Lower leg skin (tissue), 4 donors: ENCODE measurements at regions not wholly inside any gene's neighbourhood (a gene's known extent, or its start where the extent isn't known, plus 50 kb on each side); places are given as distances from the start of the nearest gene placed in this dataset.

Experiments
- DNase-seq, 2 donors: peaks; one replicate each; pipeline ENCODE4 v3.0.0-alpha.2; 2019; ENCODE audit warnings: low spot score in 2 of 2
- H3K4me3 ChIP-seq: fragments of 200-600 bp; sonication (generic); 2 replicates; pipeline ENCODE4 v1.5.1; 2017; ENCODE audit warnings: mild to moderate bottlenecking, low read depth; ENCODE audit not compliant: poor library complexity, severe bottlenecking
- POLR2A ChIP-seq, 2 donors: fragments of 450-650 bp; IDR thresholded peaks; one replicate each; pipeline ENCODE4 v1.6.1; 2016 to 2017; ENCODE audit warnings: antibody characterized with exemption in 2 of 2, mild to moderate bottlenecking in 1 of 2, moderate library complexity in 1 of 2
- WGBS, 2 donors: methylation state at CpG; one replicate each; pipeline ENCODE4 v1.1.5; 2018; 5-methylcytosine and 5-hydroxymethylcytosine counted together
- intact Hi-C: fragments of 100-400 bp; cut with DNase I; formaldehyde crosslinking; loops from one replicate; pipeline ENCODE4 v1.15.0; 2023; ENCODE audit warnings: low total_unique reads
- TF ChIP-seq, protein P1 (sequence below), 3 donors: fragments of 450-650 bp; IDR thresholded peaks; one replicate each; pipeline ENCODE4 v1.5.1; 2016; ENCODE audit warnings: antibody characterized with exemption in 3 of 3, mild to moderate bottlenecking in 3 of 3, moderate library complexity in 2 of 3

DNA sequence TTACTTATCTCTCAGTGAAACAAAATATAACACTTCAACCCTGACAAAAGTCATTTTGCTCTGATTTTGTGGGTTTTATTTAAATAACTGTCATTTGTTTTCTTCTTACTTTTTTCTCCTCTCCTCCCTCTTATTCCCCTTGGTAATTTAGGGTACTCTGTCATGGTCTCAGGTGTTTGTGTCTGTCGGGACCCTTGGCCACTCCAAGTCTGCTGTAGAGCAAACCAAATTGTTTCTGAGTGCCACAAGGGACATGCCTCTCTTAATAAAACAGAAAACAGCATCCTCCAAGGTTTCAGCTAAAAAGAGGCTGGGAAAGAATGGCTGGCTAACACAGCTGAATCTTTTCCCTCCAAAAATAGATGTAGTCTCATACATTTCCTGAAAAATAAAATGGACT lies 573.1 kb upstream of the KLF12 start:
- no peak for DNase-seq
- 65 to 75% methylated on average over 1 of the region's 1 CpG for WGBS, 2 donors

DNA sequence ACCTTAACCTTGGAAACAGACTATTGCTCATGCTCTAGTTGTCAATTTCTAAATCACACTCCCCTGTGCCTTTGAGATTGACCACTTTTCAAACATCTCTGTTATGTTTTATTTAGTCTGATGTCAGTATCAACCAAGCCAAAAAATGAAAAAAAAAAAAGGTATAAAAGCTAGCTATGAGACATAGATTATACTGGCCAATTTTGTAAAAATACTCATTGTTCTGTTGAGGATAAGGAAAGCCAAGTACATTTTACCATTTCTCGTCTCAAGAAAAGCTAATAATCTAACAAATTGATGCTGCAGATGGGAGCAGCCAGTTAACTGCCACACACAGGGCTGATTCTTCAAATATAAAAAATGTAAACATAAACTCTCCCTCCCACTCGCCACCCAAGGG lies 572.6 kb upstream of the KLF12 start:
- TF ChIP-seq POLR2A (IDR thresholded peaks at IDR 0.05) = no peak
- TF ChIP-seq, protein P1, sequence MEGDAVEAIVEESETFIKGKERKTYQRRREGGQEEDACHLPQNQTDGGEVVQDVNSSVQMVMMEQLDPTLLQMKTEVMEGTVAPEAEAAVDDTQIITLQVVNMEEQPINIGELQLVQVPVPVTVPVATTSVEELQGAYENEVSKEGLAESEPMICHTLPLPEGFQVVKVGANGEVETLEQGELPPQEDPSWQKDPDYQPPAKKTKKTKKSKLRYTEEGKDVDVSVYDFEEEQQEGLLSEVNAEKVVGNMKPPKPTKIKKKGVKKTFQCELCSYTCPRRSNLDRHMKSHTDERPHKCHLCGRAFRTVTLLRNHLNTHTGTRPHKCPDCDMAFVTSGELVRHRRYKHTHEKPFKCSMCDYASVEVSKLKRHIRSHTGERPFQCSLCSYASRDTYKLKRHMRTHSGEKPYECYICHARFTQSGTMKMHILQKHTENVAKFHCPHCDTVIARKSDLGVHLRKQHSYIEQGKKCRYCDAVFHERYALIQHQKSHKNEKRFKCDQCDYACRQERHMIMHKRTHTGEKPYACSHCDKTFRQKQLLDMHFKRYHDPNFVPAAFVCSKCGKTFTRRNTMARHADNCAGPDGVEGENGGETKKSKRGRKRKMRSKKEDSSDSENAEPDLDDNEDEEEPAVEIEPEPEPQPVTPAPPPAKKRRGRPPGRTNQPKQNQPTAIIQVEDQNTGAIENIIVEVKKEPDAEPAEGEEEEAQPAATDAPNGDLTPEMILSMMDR (IDR thresholded peaks at IDR 0.05) = no peak
- no peak for DNase-seq
- WGBS, 2 donors = 52 to 69% methylated on average over 2 of the region's 2 CpGs
- no peak overlapping the region for H3K4me3 ChIP-seq
- intact Hi-C loops = no loop called here

More for the DNA sequence above, 573.1 kb upstream of the KLF12 start:
- H3K4me3 ChIP-seq = no peak overlapping the region
- intact Hi-C loops = no loop called here
- no peak for TF ChIP-seq POLR2A (IDR thresholded peaks at IDR 0.05)
- TF ChIP-seq, protein P1 (IDR thresholded peaks at IDR 0.05) = no peak

DNA sequence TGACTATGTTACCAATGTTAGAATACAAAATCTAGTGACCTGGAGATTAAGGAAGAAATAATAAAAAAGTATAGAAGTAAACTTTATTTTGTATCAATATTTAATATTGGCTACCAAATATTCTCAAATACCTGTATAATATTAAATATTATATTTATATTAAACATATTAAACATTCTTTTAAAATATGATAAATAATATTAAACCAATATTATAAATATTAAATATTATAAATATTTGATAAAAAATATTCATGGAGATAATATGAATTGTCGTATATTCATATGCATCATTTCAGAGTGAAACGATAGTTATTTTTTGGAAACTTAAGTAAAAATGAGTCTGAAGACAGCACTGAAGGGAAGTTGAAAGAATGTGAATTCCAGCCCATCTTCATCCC lies 571.2 kb upstream of the KLF12 start:
- intact Hi-C loops = no loop called here
- no peak for DNase-seq
- WGBS, 2 donors = 90 to 97% methylated on average over 2 of the region's 2 CpGs
- TF ChIP-seq, protein P1 (IDR thresholded peaks at IDR 0.05) = no peak
- TF ChIP-seq POLR2A (IDR thresholded peaks at IDR 0.05) = no peak
- H3K4me3 ChIP-seq = no peak overlapping the region

DNA sequence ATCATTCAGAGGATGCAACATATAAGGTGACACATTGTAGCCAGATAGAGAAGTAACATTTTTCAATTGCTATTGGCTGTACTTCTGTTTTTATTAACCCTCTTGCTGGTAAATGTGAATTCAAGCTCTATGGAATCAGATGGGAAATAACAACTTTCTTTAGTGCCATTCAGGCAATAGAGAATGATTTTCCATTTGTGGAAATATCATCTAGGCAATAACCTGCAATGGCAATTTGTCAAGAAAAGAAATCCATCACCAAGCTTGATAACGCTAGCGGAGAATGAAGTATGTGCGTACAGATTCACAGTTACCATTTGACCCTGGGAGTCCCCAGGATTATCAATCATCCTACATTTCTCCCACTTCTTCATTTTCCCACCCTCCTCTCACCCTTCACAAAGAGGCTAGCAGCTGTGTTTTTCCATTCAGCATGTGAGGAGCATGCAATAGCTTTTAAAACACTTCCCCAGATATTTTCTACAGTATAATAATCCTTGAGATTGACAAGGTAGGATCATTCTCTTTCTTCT lies 569.7 kb upstream of the KLF12 start:
- H3K4me3 ChIP-seq = no peak overlapping the region
- TF ChIP-seq, protein P1 (IDR thresholded peaks at IDR 0.05) = no peak
- no peak for TF ChIP-seq POLR2A (IDR thresholded peaks at IDR 0.05)
- no peak for DNase-seq
- intact Hi-C loops = no loop called here
- WGBS, 2 donors = 86 to 91% methylated on average over 3 of the region's 3 CpGs

DNA sequence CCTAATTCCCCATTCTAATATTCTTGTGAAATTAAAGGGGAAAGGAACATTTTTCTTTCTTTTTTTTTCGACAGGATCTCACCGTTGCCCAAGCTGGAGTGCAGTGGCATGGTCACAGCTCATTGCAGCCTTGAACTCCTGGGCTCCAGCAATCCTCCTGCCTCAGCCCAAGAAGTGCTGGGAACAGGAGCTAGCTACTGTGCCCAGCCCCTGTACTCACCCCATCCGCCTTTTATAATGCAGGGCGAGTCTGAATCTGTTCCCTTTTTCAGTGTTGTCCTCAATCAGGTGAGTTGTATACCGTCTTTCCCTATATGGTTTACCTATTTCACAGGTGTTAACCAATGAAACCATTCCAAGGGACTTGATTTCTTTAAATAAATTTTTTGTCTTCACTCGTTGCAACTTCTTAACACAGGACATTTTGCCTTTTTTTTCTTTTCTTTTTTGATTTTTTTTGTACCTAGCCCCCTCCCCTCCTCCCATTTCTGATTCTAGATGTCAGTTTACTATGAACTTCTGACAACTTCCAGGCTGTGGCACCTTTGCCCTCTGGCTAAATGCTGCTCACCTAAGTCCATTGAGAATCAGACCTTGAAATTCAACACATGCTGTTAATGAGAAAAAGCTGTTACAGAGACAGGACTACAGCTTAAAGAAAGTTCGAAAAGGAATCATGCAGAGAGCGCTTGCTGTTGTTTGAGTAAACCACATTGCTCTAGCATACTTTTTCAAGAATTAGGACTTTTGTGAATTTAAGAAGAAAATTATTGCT lies 562.1 kb upstream of the KLF12 start:
- 61 to 62% methylated on average over 7 of the region's 8 CpGs for WGBS, 2 donors
- no peak for TF ChIP-seq POLR2A (IDR thresholded peaks at IDR 0.05)
- TF ChIP-seq, protein P1 (IDR thresholded peaks at IDR 0.05) = no peak
- no peak overlapping the region for H3K4me3 ChIP-seq
- no peak for DNase-seq
- intact Hi-C loops = no loop called here
